ENCODE measurements at regions not wholly inside any gene's neighbourhood (a gene's known extent, or its start where the extent isn't known, plus 50 kb on each side); places are given as distances from the start of the nearest gene placed in this dataset.

DNA sequence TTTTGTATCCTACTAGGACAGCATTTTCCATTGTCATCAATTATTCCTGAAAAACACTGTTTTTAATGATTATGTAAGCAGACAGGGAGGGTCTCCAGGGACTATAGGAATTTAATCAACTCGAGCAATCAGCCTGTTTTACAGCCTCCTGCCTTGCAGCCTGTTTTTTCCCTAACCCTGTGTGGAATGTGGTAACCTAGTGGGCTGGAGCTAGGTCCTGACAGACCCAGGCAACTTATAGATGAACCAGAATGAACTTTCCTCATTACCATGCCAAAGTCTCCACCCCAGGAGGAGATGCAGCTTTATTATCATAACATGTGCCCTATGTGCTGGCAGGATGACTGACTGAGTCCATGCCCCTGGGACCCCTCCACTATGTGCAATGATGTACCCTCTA is 375.1 kb downstream of the BMP4 start:
- no peaks in the 10 kb centered on the region for H3K27me3 ChIP-seq
- no peak overlapping the region for H3K27ac ChIP-seq
- ATAC-seq = no peak
- H3K36me3 ChIP-seq = no peaks in the 10 kb centered on the region
- TF ChIP-seq, protein P1, sequence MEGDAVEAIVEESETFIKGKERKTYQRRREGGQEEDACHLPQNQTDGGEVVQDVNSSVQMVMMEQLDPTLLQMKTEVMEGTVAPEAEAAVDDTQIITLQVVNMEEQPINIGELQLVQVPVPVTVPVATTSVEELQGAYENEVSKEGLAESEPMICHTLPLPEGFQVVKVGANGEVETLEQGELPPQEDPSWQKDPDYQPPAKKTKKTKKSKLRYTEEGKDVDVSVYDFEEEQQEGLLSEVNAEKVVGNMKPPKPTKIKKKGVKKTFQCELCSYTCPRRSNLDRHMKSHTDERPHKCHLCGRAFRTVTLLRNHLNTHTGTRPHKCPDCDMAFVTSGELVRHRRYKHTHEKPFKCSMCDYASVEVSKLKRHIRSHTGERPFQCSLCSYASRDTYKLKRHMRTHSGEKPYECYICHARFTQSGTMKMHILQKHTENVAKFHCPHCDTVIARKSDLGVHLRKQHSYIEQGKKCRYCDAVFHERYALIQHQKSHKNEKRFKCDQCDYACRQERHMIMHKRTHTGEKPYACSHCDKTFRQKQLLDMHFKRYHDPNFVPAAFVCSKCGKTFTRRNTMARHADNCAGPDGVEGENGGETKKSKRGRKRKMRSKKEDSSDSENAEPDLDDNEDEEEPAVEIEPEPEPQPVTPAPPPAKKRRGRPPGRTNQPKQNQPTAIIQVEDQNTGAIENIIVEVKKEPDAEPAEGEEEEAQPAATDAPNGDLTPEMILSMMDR (IDR thresholded peaks at IDR 0.05) = no peak
- intact Hi-C loops (cut with DNase I) = no loop called here
- no peak overlapping the region for H3K4me3 ChIP-seq
- no peaks in the 10 kb centered on the region for H3K9me3 ChIP-seq
- no peak for DNase-seq
- no peaks in the 10 kb centered on the region for H3K4me1 ChIP-seq

DNA sequence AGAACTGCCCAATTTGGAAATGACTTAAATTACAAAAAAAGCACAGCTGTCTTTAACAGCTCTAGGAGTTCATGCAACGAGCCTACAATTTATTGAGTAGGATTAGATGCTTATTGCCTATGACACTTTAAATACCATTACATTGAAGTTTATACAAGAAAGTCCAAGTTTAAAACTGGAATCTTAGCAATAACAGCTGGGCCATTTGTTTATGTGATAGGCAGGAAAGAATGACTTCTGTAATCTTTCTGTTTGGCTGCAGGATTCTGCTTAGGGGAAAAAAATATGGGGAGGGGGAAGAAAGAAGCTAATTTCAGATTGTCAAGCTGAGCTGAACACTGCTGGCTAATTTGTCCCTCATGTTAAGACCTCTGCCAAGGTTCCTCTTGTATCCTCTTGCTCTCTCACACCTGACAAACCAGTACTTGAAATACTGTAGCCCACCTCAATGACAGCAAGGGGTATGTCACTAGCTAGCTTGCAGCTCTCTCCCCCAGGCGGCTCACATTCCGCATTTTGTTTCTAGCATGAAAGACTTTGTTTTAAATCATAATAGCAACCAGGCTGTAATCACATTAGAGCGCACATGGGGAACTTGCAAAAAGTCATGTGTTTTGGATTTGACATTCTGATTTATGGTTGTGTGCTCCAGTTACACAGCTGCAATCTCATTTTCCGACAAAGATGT is 384.8 kb downstream of the BMP4 start:
- peak in 2 of 4 donors; percentile 70 to 72 for DNase-seq
- H3K27ac ChIP-seq = no peak overlapping the region
- intact Hi-C loops (cut with DNase I) = no loop called here
- TF ChIP-seq, protein P1 (IDR thresholded peaks at IDR 0.05) = no peak
- no peaks in the 10 kb centered on the region for H3K27me3 ChIP-seq
- H3K4me3 ChIP-seq = no peak overlapping the region
- H3K4me1 ChIP-seq = no peaks in the 10 kb centered on the region
- ATAC-seq = no peak
- H3K36me3 ChIP-seq = no peaks in the 10 kb centered on the region
- H3K9me3 ChIP-seq = no peaks in the 10 kb centered on the region

DNA sequence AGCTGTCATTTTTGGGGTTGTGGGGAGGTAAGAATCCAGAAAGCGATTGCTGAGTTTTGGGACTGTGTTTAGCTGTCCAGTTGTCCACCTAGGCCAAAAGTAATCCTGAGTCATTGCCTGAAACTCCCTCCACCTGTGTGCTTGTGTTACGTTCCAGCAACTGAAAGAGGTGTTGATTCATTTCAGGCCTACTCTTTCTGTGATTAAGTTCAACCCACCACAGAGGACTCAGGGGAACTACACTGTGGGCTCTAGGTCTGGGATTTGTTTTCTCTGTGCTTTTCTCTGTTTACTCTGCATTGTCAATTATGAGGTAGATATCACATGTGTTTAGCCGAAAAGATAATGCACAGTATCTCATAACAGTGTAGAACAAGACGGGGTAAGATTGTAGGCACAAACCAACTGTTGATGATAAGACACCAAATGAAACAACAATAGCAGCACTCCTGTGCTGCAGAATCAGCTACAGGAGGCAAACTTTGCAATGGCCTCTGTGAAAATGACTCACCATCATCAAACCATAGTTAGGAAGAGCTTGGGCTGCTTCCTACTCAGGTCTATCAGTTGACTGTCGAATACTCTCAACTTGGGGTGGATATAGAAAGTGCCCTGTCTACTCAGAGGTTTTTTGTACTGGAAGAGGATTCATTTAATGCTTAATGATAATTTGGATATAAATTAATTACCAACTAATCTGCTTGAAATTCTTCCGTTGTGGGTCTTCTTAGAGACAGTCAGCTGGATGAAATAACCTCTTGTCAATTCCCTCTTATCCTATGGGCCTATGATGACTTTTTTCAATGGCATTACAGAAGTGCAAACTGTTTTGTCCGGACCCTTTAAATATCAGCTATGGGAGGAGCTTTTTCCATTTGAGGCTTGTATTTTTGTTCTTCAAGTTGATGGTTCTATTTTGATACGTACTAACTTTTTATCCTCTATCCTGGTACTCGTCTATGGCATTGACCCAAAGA is 385.9 kb downstream of the BMP4 start:
- DNase-seq (no peak), ATAC-seq (no peak)
- H3K27ac ChIP-seq = no peak overlapping the region
- intact Hi-C loops (cut with DNase I) = no loop called here
- no peaks in the 10 kb centered on the region for H3K9me3 ChIP-seq
- H3K27me3 ChIP-seq = no peaks in the 10 kb centered on the region
- no peak overlapping the region for H3K4me3 ChIP-seq
- TF ChIP-seq, protein P1 (IDR thresholded peaks at IDR 0.05) = no peak
- H3K4me1 ChIP-seq = no peaks in the 10 kb centered on the region
- no peaks in the 10 kb centered on the region for H3K36me3 ChIP-seq

DNA sequence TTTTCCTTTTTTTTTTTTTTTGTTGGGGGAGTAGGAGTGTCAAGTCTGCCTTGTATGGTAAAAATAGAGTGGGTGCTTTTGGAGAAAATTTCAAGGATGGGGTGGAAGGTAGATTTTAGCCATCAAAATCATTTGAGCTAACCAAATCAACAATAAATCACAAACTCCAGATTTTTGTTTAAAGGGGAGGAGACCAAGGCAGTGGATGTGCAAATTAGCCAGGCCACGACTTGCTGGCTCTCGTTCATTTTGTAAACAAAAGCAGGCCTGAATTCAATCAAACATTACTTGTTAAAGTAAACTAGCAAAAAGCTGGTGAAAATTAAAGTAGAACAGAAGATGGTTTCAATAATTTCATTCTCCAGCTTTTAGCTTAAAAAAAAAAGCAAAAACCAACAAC is 387.2 kb downstream of the BMP4 start:
- no peak for ATAC-seq
- TF ChIP-seq, protein P1 (IDR thresholded peaks at IDR 0.05) = no peak

DNA sequence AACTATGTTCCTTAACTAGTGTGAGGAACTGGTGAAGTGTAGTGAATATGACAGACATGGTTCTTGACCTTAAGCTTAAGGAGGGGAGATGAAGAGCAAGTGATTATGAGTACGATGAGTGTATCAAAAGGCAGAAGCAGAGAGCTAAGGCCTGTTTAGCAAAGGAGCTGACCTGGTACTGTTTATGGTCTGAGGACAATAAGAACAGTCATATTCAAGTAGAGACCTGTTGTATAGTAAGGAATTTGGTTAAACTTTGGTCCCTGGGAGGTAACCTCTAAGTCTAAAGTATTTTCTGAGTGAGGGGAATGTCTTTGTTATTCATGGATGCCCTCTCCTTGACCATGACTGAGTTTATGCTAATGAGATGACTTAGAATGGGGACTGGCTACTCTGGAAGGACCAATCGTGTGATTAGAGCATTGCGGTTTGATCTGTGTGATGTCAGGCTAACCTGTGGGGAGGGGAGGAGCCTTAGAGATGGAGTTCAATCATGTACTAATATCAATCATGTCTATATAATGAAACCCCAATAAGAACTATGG is 389.3 kb downstream of the BMP4 start:
- no peak overlapping the region for H3K4me3 ChIP-seq
- no peaks in the 10 kb centered on the region for H3K27me3 ChIP-seq
- H3K9me3 ChIP-seq = peaks cover 0 to 15% of the 10 kb centered on the region in 2 donors
- H3K27ac ChIP-seq = no peak overlapping the region
- no peak for DNase-seq
- intact Hi-C loops (cut with DNase I) = no loop called here
- TF ChIP-seq, protein P1 (IDR thresholded peaks at IDR 0.05) = no peak
- H3K36me3 ChIP-seq = no peaks in the 10 kb centered on the region
- no peaks in the 10 kb centered on the region for H3K4me1 ChIP-seq
- ATAC-seq = no peak

More for the DNA sequence above, 387.2 kb downstream of the BMP4 start:
- H3K4me3 ChIP-seq = no peak overlapping the region
- H3K36me3 ChIP-seq = no peaks in the 10 kb centered on the region
- H3K27ac ChIP-seq = no peak overlapping the region
- no peaks in the 10 kb centered on the region for H3K9me3 ChIP-seq
- no peaks in the 10 kb centered on the region for H3K27me3 ChIP-seq
- intact Hi-C loops (cut with DNase I) = no loop called here
- peak in 2 of 4 donors; percentile 18 to 19 for DNase-seq
- H3K4me1 ChIP-seq = no peaks in the 10 kb centered on the region

Measured in left lung (tissue), 4 donors.